GM12874 (cell line): ENCODE measurements at regions not wholly inside any gene's neighbourhood (a gene's known extent, or its start where the extent isn't known, plus 50 kb on each side); places are given as distances from the start of the nearest gene placed in this dataset.

Source experiments
- CTCF ChIP-seq: IDR thresholded peaks from 2 replicates; pipeline ENCODE4 v1.5.1; 2011; ENCODE audit warnings: low read depth, mild to moderate bottlenecking, control low read depth, low read length, moderate library complexity; ENCODE audit not compliant: insufficient read depth

GRCh38 chr19:27865927-27866777 is 1346.8 kb downstream of the UQCRFS1 start:
- TF ChIP-seq CTCF, result no peak

GRCh38 chr19:27861411-27861975 is 1351.5 kb downstream of the UQCRFS1 start:
- TF ChIP-seq CTCF, result no peak

GRCh38 chr19:27860309-27860934 is 1352.5 kb downstream of the UQCRFS1 start:
- TF ChIP-seq CTCF, result no peak

GRCh38 chr19:27859689-27860088 is 1353.3 kb downstream of the UQCRFS1 start:
- no peak for TF ChIP-seq CTCF

GRCh38 chr19:27858981-27859581 is 1353.9 kb downstream of the UQCRFS1 start:
- TF ChIP-seq CTCF, result no peak

GRCh38 chr19:27851543-27852060 is 1361.3 kb downstream of the UQCRFS1 start:
- TF ChIP-seq CTCF, result no peak

- no peak for TF ChIP-seq CTCF
Observed at GRCh38 chr19:27851002-27851481, 1361.9 kb downstream of the UQCRFS1 start.
